ENCODE measurements at regions not wholly inside any gene's neighbourhood (a gene's known extent, or its start where the extent isn't known, plus 50 kb on each side); places are given as distances from the start of the nearest gene placed in this dataset.
"Not testable (repeated sequence)": the region's sequence is repeated elsewhere in the genome, so short reads cannot be mapped to it uniquely, and the experiment has no call there.

GRCh38 chr6:159418997-159419396, 249.8 kb downstream of the FNDC1 start:
- TF ChIP-seq CTCF (conservative IDR thresholded peaks at IDR 0.05) = no peak
- no peak for DNase-seq (ENCODE audit: low read depth, low spot score)
- Mint-ChIP-seq H3K27me3 (ENCODE audit: low read depth) (peaks cover 8% of the 10 kb centered on the region), H3K4me1 (peaks cover 14% of the 10 kb centered on the region), H3K9me3 (peaks cover 5% of the 10 kb centered on the region), H3K27ac (ENCODE audit: unreplicated experiment) (no peak overlapping the region), H3K4me3 (no peak overlapping the region), H3K36me3 (ENCODE audit: low read depth) (peaks cover 4% of the 10 kb centered on the region)

GRCh38 chr6:159416891-159417560, 247.8 kb downstream of the FNDC1 start:
- H3K27me3 Mint-ChIP-seq (ENCODE audit: low read depth) = peaks cover 20% of the 10 kb centered on the region
- H3K4me3 Mint-ChIP-seq = no peak overlapping the region
- H3K27ac Mint-ChIP-seq (ENCODE audit: unreplicated experiment) = no peak overlapping the region
- no peak for TF ChIP-seq CTCF (conservative IDR thresholded peaks at IDR 0.05)
- H3K36me3 Mint-ChIP-seq (ENCODE audit: low read depth) = peaks cover 4% of the 10 kb centered on the region
- H3K4me1 Mint-ChIP-seq = peaks cover 5% of the 10 kb centered on the region
- DNase-seq (ENCODE audit: low read depth, low spot score) = no peak
- peaks cover 5% of the 10 kb centered on the region for H3K9me3 Mint-ChIP-seq

- TF ChIP-seq CTCF (conservative IDR thresholded peaks at IDR 0.05) = no peak
- H3K27me3 Mint-ChIP-seq (ENCODE audit: low read depth) = peaks cover 32% of the 10 kb centered on the region
- H3K36me3 Mint-ChIP-seq (ENCODE audit: low read depth) = peaks cover 4% of the 10 kb centered on the region
- peaks cover 5% of the 10 kb centered on the region for H3K9me3 Mint-ChIP-seq
- H3K4me3 Mint-ChIP-seq = no peak overlapping the region
- no peak overlapping the region for H3K27ac Mint-ChIP-seq (ENCODE audit: unreplicated experiment)
- H3K4me1 Mint-ChIP-seq = no peaks in the 10 kb centered on the region
- no peak for DNase-seq (ENCODE audit: low read depth, low spot score)
Observed at GRCh38 chr6:159415540-159415939, 246.3 kb downstream of the FNDC1 start.

GRCh38 chr6:159414711-159415110, 245.5 kb downstream of the FNDC1 start:
- no peak for TF ChIP-seq CTCF (conservative IDR thresholded peaks at IDR 0.05)
- H3K36me3 Mint-ChIP-seq (ENCODE audit: low read depth) = peaks cover 4% of the 10 kb centered on the region
- no peak overlapping the region for H3K4me3 Mint-ChIP-seq
- peaks cover 5% of the 10 kb centered on the region for H3K9me3 Mint-ChIP-seq
- H3K27me3 Mint-ChIP-seq (ENCODE audit: low read depth) = peaks cover 36% of the 10 kb centered on the region
- no peak overlapping the region for H3K27ac Mint-ChIP-seq (ENCODE audit: unreplicated experiment)
- no peak for DNase-seq (ENCODE audit: low read depth, low spot score)
- H3K4me1 Mint-ChIP-seq = no peaks in the 10 kb centered on the region

- peaks cover 28% of the 10 kb centered on the region for H3K27me3 Mint-ChIP-seq (ENCODE audit: low read depth)
- H3K4me1 Mint-ChIP-seq; H3K4me3 Mint-ChIP-seq; DNase-seq (ENCODE audit: low read depth, low spot score); H3K36me3 Mint-ChIP-seq (ENCODE audit: low read depth); H3K27ac Mint-ChIP-seq (ENCODE audit: unreplicated experiment); H3K9me3 Mint-ChIP-seq: not testable (repeated sequence)
Observed at GRCh38 chr6:159407211-159407780, 238.1 kb downstream of the FNDC1 start.

GRCh38 chr6:159404296-159404695, 235.1 kb downstream of the FNDC1 start:
- Mint-ChIP-seq H3K36me3 (ENCODE audit: low read depth) (no peaks in the 10 kb centered on the region), H3K27me3 (ENCODE audit: low read depth) (peaks cover 11% of the 10 kb centered on the region), H3K4me1 (no peaks in the 10 kb centered on the region), H3K9me3 (peaks cover 6% of the 10 kb centered on the region), H3K27ac (ENCODE audit: unreplicated experiment) (no peak overlapping the region), H3K4me3 (no peak overlapping the region)
- DNase-seq (ENCODE audit: low read depth, low spot score) = no peak
- TF ChIP-seq CTCF (conservative IDR thresholded peaks at IDR 0.05) = no peak

Measured in neural crest cell (in vitro differentiated cells).